H9 (cell line): ENCODE measurements at regions not wholly inside any gene's neighbourhood (a gene's known extent, or its start where the extent isn't known, plus 50 kb on each side); places are given as distances from the start of the nearest gene placed in this dataset.

ENCODE experiments used
- DNase-seq: peaks from one replicate; pipeline ENCODE4 v3.0.0-alpha.2; 2017
- H2AFZ ChIP-seq: one replicate; pipeline ENCODE4 v1.6.1; 2013; ENCODE audit warnings: mild to moderate bottlenecking, low read length, control low read depth, moderate library complexity
- H2AK5ac ChIP-seq: 2 replicates; pipeline ENCODE4 v1.6.1; 2013; ENCODE audit warnings: low read length, control low read depth, mixed read lengths; ENCODE audit not compliant: insufficient read length
- H2BK120ac ChIP-seq: one replicate; pipeline ENCODE4 v1.6.1; 2013; ENCODE audit warnings: low read depth, mild to moderate bottlenecking, low read length, control low read depth, inconsistent platforms; ENCODE audit not compliant: poor library complexity, severe bottlenecking
- H2BK12ac ChIP-seq: 2 replicates; pipeline ENCODE4 v1.6.1; 2013; ENCODE audit warnings: low read length, control low read depth, mixed read lengths, low read depth; ENCODE audit not compliant: insufficient read length
- H2BK15ac ChIP-seq: 2 replicates; pipeline ENCODE4 v1.6.1; 2013; ENCODE audit warnings: low read depth, low read length, control low read depth
- H2BK20ac ChIP-seq: one replicate; pipeline ENCODE4 v1.6.1; 2013; ENCODE audit warnings: low read depth, mild to moderate bottlenecking, low read length, control low read depth, inconsistent platforms; ENCODE audit not compliant: poor library complexity, severe bottlenecking
- H2BK5ac ChIP-seq: 2 replicates; pipeline ENCODE4 v1.6.1; 2013; ENCODE audit warnings: low read length, control low read depth, mixed read lengths; ENCODE audit not compliant: insufficient read length
- H3K14ac ChIP-seq: 2 replicates; pipeline ENCODE4 v1.6.1; 2013; ENCODE audit warnings: low read length, control low read depth; ENCODE audit not compliant: insufficient read depth
- H3K18ac ChIP-seq: 2 replicates; pipeline ENCODE4 v1.6.1; 2013; ENCODE audit warnings: low read depth, mild to moderate bottlenecking, mixed read lengths, low read length, control low read depth; ENCODE audit not compliant: insufficient read length
- H3K23ac ChIP-seq: 2 replicates; pipeline ENCODE4 v1.6.1; 2013; ENCODE audit warnings: low read length, control low read depth, mixed read lengths, low read depth; ENCODE audit not compliant: insufficient read length
- H3K23me2 ChIP-seq: 2 replicates; pipeline ENCODE4 v1.6.1; 2013; ENCODE audit warnings: low read depth, mild to moderate bottlenecking, mixed read lengths, low read length, control low read depth; ENCODE audit not compliant: insufficient read length, poor library complexity, severe bottlenecking
- H3K27ac ChIP-seq: 2 replicates; pipeline ENCODE4 v1.5.1; 2013; ENCODE audit warnings: low read length, control low read depth, mixed read lengths, low read depth; ENCODE audit not compliant: insufficient read length
- H3K27me3 ChIP-seq: 2 replicates; pipeline ENCODE4 v1.6.1; 2013; ENCODE audit warnings: low read length, control low read depth, inconsistent platforms; ENCODE audit not compliant: insufficient read depth
- H3K4ac ChIP-seq: 2 replicates; pipeline ENCODE4 v1.6.1; 2013; ENCODE audit warnings: low read depth, mild to moderate bottlenecking, control low read depth, inconsistent platforms, low read length, moderate library complexity
- H3K4me1 ChIP-seq: 2 replicates; pipeline ENCODE4 v1.6.1; 2013; ENCODE audit warnings: low read length, control low read depth, inconsistent platforms; ENCODE audit not compliant: insufficient read depth
- H3K4me2 ChIP-seq: 2 replicates; pipeline ENCODE4 v1.6.1; 2013; ENCODE audit warnings: low read length, control low read depth, mixed read lengths; ENCODE audit not compliant: insufficient read length, insufficient read depth
- H3K56ac ChIP-seq: 2 replicates; pipeline ENCODE4 v1.6.1; 2013; ENCODE audit warnings: low read depth, mild to moderate bottlenecking, mixed read lengths, low read length, control low read depth; ENCODE audit not compliant: insufficient read length
- H3K79me1 ChIP-seq: 2 replicates; pipeline ENCODE4 v1.6.1; 2013; ENCODE audit warnings: low read depth, mild to moderate bottlenecking, moderate library complexity, low read length, control low read depth, inconsistent platforms; ENCODE audit not compliant: insufficient read depth, poor library complexity, severe bottlenecking
- H3K79me2 ChIP-seq: 2 replicates; pipeline ENCODE4 v1.6.1; 2013; ENCODE audit warnings: low read length, control low read depth, inconsistent platforms; ENCODE audit not compliant: insufficient read depth
- H3K9ac ChIP-seq: 2 replicates; pipeline ENCODE4 v1.6.1; 2013; ENCODE audit warnings: low read length, control low read depth, mixed read lengths; ENCODE audit not compliant: insufficient read length; ENCODE audit errors: extremely low read depth
- H3K9me3 ChIP-seq: one replicate; pipeline ENCODE4 v1.6.1; 2013; ENCODE audit warnings: low read depth, low read length, inconsistent platforms; ENCODE audit not compliant: control insufficient read depth
- H3T11ph ChIP-seq: one replicate; pipeline ENCODE4 v1.6.1; 2013; ENCODE audit warnings: mild to moderate bottlenecking, low read length, control low read depth, inconsistent platforms
- H4K20me1 ChIP-seq: one replicate; pipeline ENCODE4 v1.6.1; 2013; ENCODE audit not compliant: control insufficient read depth, insufficient read length, insufficient read depth
- H4K5ac ChIP-seq: 2 replicates; pipeline ENCODE4 v1.6.1; 2013; ENCODE audit warnings: low read depth, mild to moderate bottlenecking, mixed read lengths, low read length, control low read depth; ENCODE audit not compliant: insufficient read length
- H4K8ac ChIP-seq: replicated peaks from 2 replicates; pipeline ENCODE4 v1.6.1; 2013; ENCODE audit warnings: low read length, control low read depth, mixed read lengths, low read depth; ENCODE audit not compliant: insufficient read length
- H4K91ac ChIP-seq: 2 replicates; pipeline ENCODE4 v1.6.1; 2013; ENCODE audit warnings: low read depth, mild to moderate bottlenecking, moderate library complexity, mixed read lengths, low read length, control low read depth; ENCODE audit not compliant: insufficient read length
- H3K27ac Mint-ChIP-seq, 3 experiments: 2 replicates in 2 of 3; 3 replicates in 1 of 3; pipeline ENCODE4 v1.8.0; 2020 to 2021; ENCODE audit warnings: mixed read lengths in 3 of 3, mild to moderate bottlenecking in 1 of 3, moderate library complexity in 1 of 3
- H3K27me3 Mint-ChIP-seq: 2 replicates; pipeline ENCODE4 v1.8.0; 2021; ENCODE audit warnings: low read depth, mild to moderate bottlenecking, moderate library complexity, mixed read lengths
- H3K36me3 Mint-ChIP-seq, 3 experiments: 2 replicates in 2 of 3; 3 replicates in 1 of 3; pipeline ENCODE4 v1.8.0; 2020 to 2021; ENCODE audit warnings: low read depth in 3 of 3, mixed read lengths in 3 of 3; ENCODE audit not compliant: insufficient read depth in 1 of 3
- H3K4me1 Mint-ChIP-seq, 2 experiments: 2 replicates each; pipeline ENCODE4 v1.8.0; 2020; ENCODE audit warnings: mixed read lengths in 2 of 2
- H3K4me3 Mint-ChIP-seq, 2 experiments: 2 replicates in 1 of 2; 3 replicates in 1 of 2; pipeline ENCODE4 v1.8.0; 2020 to 2021; ENCODE audit warnings: mild to moderate bottlenecking in 2 of 2, mixed read lengths in 2 of 2, moderate library complexity in 1 of 2
- H3K9me3 Mint-ChIP-seq, 2 experiments: 2 replicates in 1 of 2; 3 replicates in 1 of 2; pipeline ENCODE4 v1.8.0; 2020; ENCODE audit warnings: mild to moderate bottlenecking in 2 of 2, mixed read lengths in 2 of 2, moderate library complexity in 1 of 2
- WGBS: extraction: QIAGEN DNeasy Blood & Tissue Kit; methylation state at CpG from one replicate; pipeline ENCODE4 v1.1.7; 2013; ENCODE audit warnings: missing lambda C conversion rate, low lambda C conversion rate, mixed read lengths; ENCODE audit not compliant: insufficient read length; ENCODE audit errors: extremely low coverage; 5-methylcytosine and 5-hydroxymethylcytosine counted together
- TF ChIP-seq, protein P1 (sequence below): fragments of 200-600 bp; sonication (generic); conservative IDR thresholded peaks from 3 replicates; pipeline ENCODE4 v1.8.0; 2021; ENCODE audit warnings: antibody characterized with exemption, mild to moderate bottlenecking

DNA sequence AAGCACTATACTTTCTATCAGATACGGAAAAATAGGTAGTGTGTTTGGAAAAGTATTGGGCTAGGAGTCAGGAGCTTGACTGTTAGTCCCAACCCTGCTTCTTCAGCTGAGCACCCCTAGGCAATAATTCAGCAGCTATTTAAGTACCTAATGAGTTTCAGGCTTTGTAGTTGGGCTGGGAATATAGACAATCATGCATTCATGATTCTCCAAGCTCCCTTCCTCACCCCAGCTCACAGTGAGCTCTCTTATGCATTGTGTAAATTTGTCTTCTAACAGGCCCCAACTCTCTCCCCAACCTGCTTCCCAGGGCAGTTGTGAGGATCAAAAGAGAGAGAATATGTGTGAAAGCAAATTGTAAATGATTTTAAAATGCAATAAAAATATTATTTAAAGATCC is 201.2 kb downstream of the MSX2 start:
- Histone ChIP-seq H3K79me2 (no peaks in the 10 kb centered on the region), H3K79me1 (no peaks in the 10 kb centered on the region), H2BK5ac (no peak overlapping the region), H3K56ac (no peak overlapping the region), H3K23me2 (no peaks in the 10 kb centered on the region), H3K9ac (no peak overlapping the region), H3K4me2 (no peak overlapping the region), H2BK15ac (no peak overlapping the region), H4K8ac (no peak overlapping the region), H2AK5ac (no peak overlapping the region), H3K23ac (no peak overlapping the region), H3K9me3 (no peaks in the 10 kb centered on the region), H3K18ac (no peak overlapping the region), H3K4me1 (no peaks in the 10 kb centered on the region; the same call in 1 of the 2 replicates), H2BK120ac (no peak overlapping the region), H2AFZ (no peak overlapping the region), H3K27me3 (no peaks in the 10 kb centered on the region), H3K27ac (no peak overlapping the region), H4K91ac (no peak overlapping the region), H3K4ac (no peak overlapping the region), H3K14ac (no peak overlapping the region), H3T11ph (no peak overlapping the region), H4K20me1 (no peaks in the 10 kb centered on the region), H4K5ac (no peak overlapping the region), H2BK20ac (no peak overlapping the region), H2BK12ac (no peak overlapping the region)
- Mint-ChIP-seq H3K27me3 (no peaks in the 10 kb centered on the region; the same call in 1 of the 2 replicates), H3K27ac (no peak overlapping the region), H3K9me3 (no peaks in the 10 kb centered on the region; a peak in 2 of 5 replicates), H3K4me1 (peaks cover 12 to 16% of the 10 kb centered on the region in 2 experiments), H3K4me3 (no peak overlapping the region), H3K36me3 (peaks cover 0 to 3% (median 0%) of the 10 kb centered on the region in 3 experiments; a peak in 1 of 7 replicates)
- TF ChIP-seq, protein P1, sequence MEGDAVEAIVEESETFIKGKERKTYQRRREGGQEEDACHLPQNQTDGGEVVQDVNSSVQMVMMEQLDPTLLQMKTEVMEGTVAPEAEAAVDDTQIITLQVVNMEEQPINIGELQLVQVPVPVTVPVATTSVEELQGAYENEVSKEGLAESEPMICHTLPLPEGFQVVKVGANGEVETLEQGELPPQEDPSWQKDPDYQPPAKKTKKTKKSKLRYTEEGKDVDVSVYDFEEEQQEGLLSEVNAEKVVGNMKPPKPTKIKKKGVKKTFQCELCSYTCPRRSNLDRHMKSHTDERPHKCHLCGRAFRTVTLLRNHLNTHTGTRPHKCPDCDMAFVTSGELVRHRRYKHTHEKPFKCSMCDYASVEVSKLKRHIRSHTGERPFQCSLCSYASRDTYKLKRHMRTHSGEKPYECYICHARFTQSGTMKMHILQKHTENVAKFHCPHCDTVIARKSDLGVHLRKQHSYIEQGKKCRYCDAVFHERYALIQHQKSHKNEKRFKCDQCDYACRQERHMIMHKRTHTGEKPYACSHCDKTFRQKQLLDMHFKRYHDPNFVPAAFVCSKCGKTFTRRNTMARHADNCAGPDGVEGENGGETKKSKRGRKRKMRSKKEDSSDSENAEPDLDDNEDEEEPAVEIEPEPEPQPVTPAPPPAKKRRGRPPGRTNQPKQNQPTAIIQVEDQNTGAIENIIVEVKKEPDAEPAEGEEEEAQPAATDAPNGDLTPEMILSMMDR = no peak
- DNase-seq = no peak
- WGBS = no CpG with 5 or more reads among the region's 1 CpG
